ENCODE measurements at regions not wholly inside any gene's neighbourhood (a gene's known extent, or its start where the extent isn't known, plus 50 kb on each side); places are given as distances from the start of the nearest gene placed in this dataset.

DNA sequence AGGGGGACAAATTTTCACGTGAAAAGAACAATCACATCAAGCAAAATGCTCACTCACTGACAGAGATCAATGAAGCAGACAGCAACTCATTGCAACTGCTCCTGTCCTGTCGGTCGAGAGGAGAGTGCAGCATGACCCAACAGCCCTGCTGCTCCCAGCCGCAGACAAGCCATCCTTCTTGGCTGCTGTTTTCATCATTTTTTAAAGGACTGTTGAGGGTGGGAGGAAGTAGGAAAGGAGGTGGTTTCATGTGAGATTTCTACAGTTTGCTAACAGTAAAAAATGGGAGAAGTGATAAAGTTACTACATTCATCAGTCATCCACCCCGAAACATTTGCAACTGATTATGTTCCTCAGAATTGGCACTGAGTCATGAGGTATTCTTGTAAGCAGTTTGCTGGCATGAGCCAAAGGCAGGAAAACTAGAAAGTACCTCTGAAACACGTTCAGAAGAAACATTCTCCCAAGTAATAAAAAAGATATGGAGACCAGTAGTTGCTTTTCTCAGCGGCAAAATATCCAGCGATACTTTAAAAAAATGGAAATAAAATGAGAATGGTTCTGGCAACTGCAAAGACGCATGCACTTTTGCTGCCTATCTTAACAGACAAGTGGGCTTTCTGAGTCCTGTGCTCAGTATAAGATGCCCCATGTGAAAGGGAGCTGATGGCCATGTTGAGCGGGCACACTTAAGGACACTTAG is 72.0 kb upstream of the CLDN14 start:
- TF ChIP-seq CTCF (conservative IDR thresholded peaks at IDR 0.05; ENCODE audit: low read depth, low read length), result no peak
- no peak for TF ChIP-seq EZH2 (IDR thresholded peaks at IDR 0.05; ENCODE audit: low read length, unreplicated experiment)
